NCI-H345 (cell line): ENCODE measurements at regions not wholly inside any gene's neighbourhood (a gene's known extent, or its start where the extent isn't known, plus 50 kb on each side); places are given as distances from the start of the nearest gene placed in this dataset.
"Not testable (repeated sequence)": the region's sequence is repeated elsewhere in the genome, so short reads cannot be mapped to it uniquely, and the experiment has no call there.

Source experiments
- DNase-seq: peaks from one replicate; lab custom pipeline; 2025; lab: John Stamatoyannopoulos, UW

GRCh38 chr4:115228851-115229250, 115.4 kb upstream of the NDST4 start:
- no peak for DNase-seq

GRCh38 chr4:115222061-115222460, 108.6 kb upstream of the NDST4 start:
- no peak for DNase-seq

DNA sequence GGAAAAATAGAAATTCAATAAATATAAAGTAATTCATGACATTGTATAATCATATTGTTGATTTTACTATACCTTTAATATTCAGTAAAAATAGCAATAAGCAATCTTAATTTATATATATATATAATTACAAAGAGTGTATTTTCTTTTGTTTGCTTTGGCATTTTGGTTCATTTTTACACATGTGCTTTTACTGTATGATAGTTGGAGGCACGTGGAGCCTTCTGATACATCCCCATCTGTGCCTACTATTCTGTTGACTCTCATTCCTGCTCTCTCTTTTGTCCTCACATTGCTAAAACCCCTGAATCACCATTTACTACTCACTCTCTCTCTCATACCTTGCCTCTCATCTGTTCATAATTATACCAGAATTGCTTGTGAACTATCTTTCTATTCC, 106.4 kb upstream of the NDST4 start:
- no peak for DNase-seq

- DNase-seq, result peak; percentile 23
Observed at GRCh38 chr4:115219315-115219860, 106.0 kb upstream of the NDST4 start.

- no peak for DNase-seq
Observed at GRCh38 chr4:115215935-115216334, 102.5 kb upstream of the NDST4 start.

GRCh38 chr4:115213716-115214115, 100.3 kb upstream of the NDST4 start:
- no peak for DNase-seq

DNA sequence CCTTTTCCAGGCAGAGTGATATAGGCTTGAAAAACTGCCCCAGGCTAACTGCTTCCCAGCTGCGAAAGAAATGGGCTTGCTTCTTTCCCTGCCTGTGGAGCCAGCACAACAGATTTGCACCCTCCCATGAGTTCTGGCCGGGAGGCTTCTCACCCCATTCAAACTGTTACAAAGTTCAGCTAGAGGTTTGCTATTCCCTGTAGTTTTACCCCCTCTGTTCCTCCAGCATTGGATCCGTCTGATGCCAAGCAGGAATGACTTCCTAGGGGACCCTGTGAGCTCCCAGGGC, 87.6 kb upstream of the NDST4 start:
- no peak for DNase-seq

- DNase-seq, result not testable (repeated sequence)
Observed at GRCh38 chr4:115200201-115201041, 87.0 kb upstream of the NDST4 start.

DNA sequence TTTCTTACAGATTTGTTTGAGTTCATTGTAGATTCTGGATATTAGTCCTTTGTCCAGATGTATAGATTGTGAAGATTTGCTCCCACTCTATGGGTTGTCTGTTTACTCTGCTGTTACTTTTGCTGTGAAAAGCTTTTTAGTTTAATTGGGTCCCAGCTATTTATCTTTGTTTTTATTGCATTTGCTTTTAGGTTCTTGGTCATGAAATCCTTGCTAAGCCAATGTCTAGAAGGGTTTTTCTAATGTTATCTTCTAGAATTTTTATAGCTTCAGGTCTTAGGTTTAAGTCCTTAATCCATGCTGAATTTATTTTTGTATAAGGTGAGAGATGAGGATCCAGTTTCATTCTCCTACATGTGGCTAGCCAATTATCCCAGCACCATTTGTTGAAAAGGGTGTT, 81.2 kb upstream of the NDST4 start:
- DNase-seq, result not testable (repeated sequence)

- no peak for DNase-seq
Observed at GRCh38 chr4:115190529-115190928, 77.1 kb upstream of the NDST4 start.

GRCh38 chr4:115187136-115187535, 73.7 kb upstream of the NDST4 start:
- DNase-seq, result no peak

DNA sequence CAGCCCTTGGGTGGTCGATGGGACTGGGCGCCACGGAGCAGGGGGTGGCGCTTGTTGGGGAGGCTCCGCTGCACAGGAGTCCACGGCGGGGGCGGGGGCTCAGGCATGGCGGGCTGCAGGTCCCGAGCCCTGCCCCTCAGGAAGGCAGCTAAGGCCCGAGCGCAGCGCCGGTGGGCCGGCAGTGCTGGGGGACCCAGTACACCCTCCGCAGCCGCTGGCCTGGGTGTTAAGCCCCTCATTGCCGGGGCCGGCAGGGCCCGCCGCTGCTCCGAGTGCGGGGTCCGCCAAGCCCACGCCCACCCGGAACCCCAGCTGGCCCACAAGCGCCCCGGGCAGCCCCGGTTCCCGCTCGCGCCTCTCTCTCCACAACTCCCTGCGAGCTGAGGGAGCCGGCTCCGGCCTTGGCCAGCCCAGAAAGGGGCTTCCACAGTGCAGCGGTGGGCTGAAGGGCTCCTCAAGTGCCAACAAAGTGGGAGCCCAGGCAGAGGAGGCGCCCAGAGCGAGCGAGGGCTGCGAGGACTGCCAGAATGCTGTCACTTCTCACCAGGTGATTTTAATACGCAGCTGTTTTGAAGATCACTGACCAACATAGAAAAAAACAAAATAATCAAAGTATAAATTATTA, 66.1 kb upstream of the NDST4 start:
- DNase-seq, result not testable (repeated sequence)

- not testable (repeated sequence) for DNase-seq
Observed at GRCh38 chr4:115178687-115179086, 65.3 kb upstream of the NDST4 start.

- no peak for DNase-seq
Observed at GRCh38 chr4:115171220-115171619, 57.8 kb upstream of the NDST4 start.

GRCh38 chr4:115165503-115165902, 52.1 kb upstream of the NDST4 start:
- DNase-seq, result no peak
